22Rv1 (cell line): ENCODE measurements at regions not wholly inside any gene's neighbourhood (a gene's known extent, or its start where the extent isn't known, plus 50 kb on each side); places are given as distances from the start of the nearest gene placed in this dataset.

ENCODE experiments used
- CTCF ChIP-seq: fragments of 450-650 bp; IDR thresholded peaks from 2 replicates; pipeline ENCODE4 v1.5.1; 2017; ENCODE audit warnings: mild to moderate bottlenecking
- ZFX ChIP-seq: fragments of 450-650 bp; IDR thresholded peaks from 2 replicates; pipeline ENCODE4 v1.6.1; 2017; ENCODE audit warnings: antibody characterized with exemption, borderline replicate concordance

- no peak for TF ChIP-seq CTCF
- TF ChIP-seq ZFX, result no peak
Observed at GRCh38 chr10:33040436-33040835, 82.4 kb upstream of the ITGB1 start.
